GM21360 (cell line): ENCODE measurements at regions not wholly inside any gene's neighbourhood (a gene's known extent, or its start where the extent isn't known, plus 50 kb on each side); places are given as distances from the start of the nearest gene placed in this dataset.
"Not testable (repeated sequence)": the region's sequence is repeated elsewhere in the genome, so short reads cannot be mapped to it uniquely, and the experiment has no call there.

Experiments used
- ATAC-seq: cut with Tn5 transposase; IDR thresholded peaks from one replicate; pipeline ENCODE4 v1.9.1; 2021; ENCODE audit warnings: mild to moderate bottlenecking, moderate library complexity; ENCODE audit not compliant: unreplicated experiment

DNA sequence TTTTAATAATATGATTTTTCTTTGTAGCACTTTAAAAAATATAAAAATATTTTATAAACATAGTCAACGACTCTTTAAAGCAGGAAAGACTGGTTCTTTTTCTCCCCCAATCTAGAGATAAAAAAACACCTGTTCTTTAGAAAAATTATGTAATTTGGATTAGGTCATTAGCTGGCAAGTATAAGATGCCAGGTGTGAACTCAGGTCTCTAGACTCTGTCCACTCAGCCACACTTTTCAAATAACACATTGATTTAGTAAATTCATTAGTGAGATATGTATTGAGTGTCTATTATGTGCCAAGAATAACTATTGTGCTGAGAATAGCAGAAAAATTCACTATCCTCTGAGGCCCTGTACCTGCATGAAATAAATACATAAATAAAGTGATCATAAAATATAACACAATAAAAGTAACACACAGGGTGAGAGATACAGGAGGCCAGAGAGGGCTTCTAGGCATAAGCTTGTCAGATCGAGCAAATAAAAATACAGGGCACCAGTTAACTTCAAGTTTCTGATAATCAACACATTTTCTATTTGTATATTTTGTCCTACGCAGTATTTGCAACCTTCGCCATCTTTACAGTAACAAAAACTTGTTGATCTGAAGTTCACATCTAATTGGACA is 867.1 kb upstream of the GBE1 start:
- no peak for ATAC-seq

DNA sequence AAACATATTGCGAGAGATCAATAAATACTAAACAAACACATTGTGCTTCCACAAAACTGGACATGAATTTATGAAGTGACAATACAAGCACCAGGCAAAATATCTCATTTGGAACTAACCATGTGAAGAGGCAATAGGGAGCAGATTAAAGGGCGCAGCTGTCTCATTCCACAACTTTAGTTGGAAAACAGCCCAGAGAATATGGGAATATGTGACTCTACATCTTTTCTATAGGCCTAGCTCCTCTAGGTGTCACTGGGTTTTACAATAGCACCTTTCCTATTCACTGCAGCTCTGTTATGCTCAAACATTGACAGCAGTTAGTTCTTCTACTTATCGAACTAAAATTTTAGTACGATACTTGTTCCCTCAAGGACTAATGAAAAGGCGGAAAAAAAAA is 866.3 kb upstream of the GBE1 start:
- no peak for ATAC-seq

DNA sequence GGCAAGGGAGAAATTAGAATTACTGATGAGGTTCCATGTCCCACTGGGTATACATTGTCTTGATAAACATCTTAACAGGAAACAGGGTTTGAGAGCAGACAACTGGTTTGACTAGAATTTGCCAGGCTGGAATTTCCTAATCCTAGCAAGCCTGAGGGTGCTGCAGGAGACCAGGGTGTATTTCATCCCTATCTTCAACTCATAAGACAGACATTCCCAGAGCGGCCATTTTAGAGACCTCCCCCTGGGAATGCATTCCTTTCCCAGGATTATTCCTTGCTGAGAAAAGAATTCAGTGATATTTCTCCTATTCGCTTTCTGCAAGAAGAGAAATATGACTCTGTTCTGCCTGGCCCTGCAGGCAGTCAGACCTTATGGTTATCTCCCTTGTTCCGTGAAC is 859.3 kb upstream of the GBE1 start:
- ATAC-seq, result not testable (repeated sequence)

DNA sequence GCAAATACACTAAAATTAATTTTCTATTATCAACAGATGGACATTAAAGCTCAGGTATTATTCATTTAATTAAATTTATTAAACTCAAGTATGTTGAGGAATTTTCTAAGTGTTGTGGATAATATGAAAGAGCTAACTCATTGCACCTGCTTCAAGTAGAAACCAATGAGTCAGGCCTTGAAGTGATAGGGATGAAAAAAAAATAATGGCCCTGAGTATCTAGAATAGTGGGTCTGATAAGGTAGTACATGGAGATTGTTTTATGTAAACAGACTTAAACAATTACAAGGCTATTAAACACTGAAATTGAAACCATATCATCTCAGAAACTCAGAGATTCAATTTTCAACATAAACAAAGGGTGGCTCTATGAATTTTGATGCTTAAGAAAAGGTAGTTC is 857.1 kb upstream of the GBE1 start:
- ATAC-seq, result no peak

GRCh38 chr3:82610236-82610635 is 848.8 kb upstream of the GBE1 start:
- ATAC-seq, result no peak

- no peak for ATAC-seq
Measured at GRCh38 chr3:82607391-82607790, 845.9 kb upstream of the GBE1 start.

GRCh38 chr3:82596805-82597204 is 835.4 kb upstream of the GBE1 start:
- ATAC-seq, result no peak

- ATAC-seq, result no peak
Measured at GRCh38 chr3:82595530-82595929, 834.1 kb upstream of the GBE1 start.

GRCh38 chr3:82587174-82587573 is 825.7 kb upstream of the GBE1 start:
- no peak for ATAC-seq

GRCh38 chr3:82586414-82586813 is 825.0 kb upstream of the GBE1 start:
- no peak for ATAC-seq

- ATAC-seq, result not testable (repeated sequence)
Measured at GRCh38 chr3:82586002-82586401, 824.6 kb upstream of the GBE1 start.

GRCh38 chr3:82585591-82585990 is 824.1 kb upstream of the GBE1 start:
- ATAC-seq, result not testable (repeated sequence)

DNA sequence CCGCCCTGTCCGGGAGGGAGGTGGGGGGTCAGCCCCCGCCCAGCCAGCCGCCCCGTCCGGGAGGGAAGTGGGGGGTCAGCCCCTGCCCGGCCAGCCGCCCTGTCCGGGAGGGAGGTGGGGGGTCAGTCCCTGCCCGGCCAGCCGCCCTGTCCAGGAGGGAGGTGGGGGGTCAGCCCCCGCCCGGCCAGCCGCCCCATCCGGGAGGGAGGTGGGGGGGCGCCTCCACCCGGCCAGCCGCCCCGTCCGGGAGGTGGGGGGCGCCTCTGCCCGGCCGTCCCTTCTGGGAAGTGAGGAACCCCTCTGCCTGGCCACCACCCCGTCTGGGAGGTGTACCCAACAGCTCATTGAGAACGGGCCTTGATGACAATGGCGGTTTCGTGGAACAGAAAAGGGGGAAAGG is 823.4 kb upstream of the GBE1 start:
- ATAC-seq, result not testable (repeated sequence)

GRCh38 chr3:82584415-82584814 is 823.0 kb upstream of the GBE1 start:
- ATAC-seq, result not testable (repeated sequence)

GRCh38 chr3:82581350-82581749 is 819.9 kb upstream of the GBE1 start:
- no peak for ATAC-seq

GRCh38 chr3:82572721-82573120 is 811.3 kb upstream of the GBE1 start:
- no peak for ATAC-seq

DNA sequence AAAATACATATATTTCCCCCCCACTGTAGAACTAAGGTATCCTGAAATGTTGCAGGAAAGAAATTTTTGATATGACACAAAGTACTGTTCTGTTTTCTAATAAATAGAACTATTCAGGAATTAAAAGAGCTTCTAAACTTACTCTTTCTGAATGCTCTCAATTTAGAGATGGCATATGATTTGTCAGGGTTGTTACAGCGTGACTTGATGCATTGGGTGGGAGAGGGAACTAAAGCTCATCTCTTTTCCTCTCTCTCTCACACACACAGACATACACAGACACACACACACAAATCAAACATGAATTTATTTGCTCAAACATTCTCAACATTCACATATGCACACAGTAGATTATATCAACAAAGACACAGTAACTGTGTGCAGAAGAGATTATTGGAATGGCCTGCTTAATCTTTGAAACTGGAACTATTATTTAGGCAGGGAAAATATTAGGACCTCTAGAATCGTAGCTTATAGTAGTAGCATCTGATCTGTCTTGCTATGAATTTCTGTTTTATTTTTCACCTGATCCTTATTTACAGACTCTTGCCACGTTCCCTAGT is 807.4 kb upstream of the GBE1 start:
- no peak for ATAC-seq

DNA sequence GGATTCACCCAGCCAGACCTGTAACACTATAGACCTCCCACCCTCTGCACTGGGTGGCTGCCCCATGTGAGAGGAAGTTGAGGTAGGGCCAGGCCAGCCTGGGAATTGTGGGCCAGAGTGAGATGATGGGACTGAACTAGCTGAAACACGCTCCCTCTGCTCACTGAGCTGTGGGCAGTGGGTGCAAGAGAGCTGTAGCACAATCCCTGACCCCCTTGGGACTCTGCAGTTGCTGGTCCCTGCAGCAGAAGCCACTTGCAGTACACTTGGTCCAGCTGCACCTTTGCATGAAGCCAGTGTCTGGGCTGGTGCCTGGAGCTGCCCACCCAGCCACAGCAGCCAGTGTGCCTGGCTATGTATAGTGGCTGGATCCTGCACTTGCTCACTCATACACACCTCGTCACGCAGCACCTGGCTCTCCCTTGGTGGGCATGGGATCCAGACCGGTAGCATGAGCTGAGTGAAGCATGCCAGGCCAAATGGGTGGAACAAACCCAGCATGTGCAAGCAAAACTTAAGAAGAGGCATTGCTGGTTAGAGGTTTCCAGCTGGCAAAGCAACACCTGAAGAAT is 805.7 kb upstream of the GBE1 start:
- no peak for ATAC-seq

GRCh38 chr3:82562896-82563295 is 801.5 kb upstream of the GBE1 start:
- ATAC-seq, result no peak

GRCh38 chr3:82561784-82562183 is 800.3 kb upstream of the GBE1 start:
- ATAC-seq, result no peak

DNA sequence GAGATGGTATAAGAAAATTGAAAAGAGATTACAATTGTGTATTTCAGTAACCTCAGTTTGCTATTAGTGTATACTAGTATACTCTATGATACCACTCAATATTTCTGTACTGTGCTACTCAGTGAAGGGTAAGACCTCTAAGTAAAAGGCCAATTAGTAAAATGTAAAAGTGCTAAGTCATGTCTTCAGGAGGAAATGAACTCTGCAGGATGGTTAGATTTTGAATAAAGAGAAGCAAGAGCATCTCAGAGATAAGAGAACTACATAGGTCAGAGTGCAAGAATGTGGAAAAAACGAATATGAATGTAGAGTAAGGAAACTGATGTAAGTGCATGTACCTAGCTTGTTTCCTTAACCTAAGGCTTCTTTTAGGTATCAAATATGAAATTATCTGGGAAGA is 796.6 kb upstream of the GBE1 start:
- ATAC-seq, result no peak

- ATAC-seq, result no peak
Measured at GRCh38 chr3:82556113-82556512, 794.7 kb upstream of the GBE1 start.

- ATAC-seq, result not testable (repeated sequence)
Measured at GRCh38 chr3:82542556-82542955, 781.1 kb upstream of the GBE1 start.
